ENCODE measurements at regions not wholly inside any gene's neighbourhood (a gene's known extent, or its start where the extent isn't known, plus 50 kb on each side); places are given as distances from the start of the nearest gene placed in this dataset.

GRCh38 chr6:4651831-4652467, 124.3 kb upstream of the CDYL start:
- no peak overlapping the region for H3K14ac ChIP-seq (ENCODE audit: low read length in 2 of 2)
- H4K8ac ChIP-seq (ENCODE audit: low read length): no peak overlapping the region
- no peak overlapping the region for H2BK5ac ChIP-seq (ENCODE audit: low read depth, low read length, poor library complexity, severe bottlenecking)
- DNase-seq: no peak
- no peak overlapping the region for H3K9ac ChIP-seq (ENCODE audit: low read length)
- no peak overlapping the region for H3K4me2 ChIP-seq (ENCODE audit: low read length, poor library complexity, severe bottlenecking)
- H2AFZ ChIP-seq (ENCODE audit: low read depth, low read length): no peak overlapping the region
- H3K79me1 ChIP-seq (replicated peaks; ENCODE audit: low read length, poor library complexity, severe bottlenecking): no peaks in the 10 kb centered on the region
- no peak overlapping the region for H3K27ac ChIP-seq (ENCODE audit: low read length, poor library complexity, severe bottlenecking)
- H2BK120ac ChIP-seq (ENCODE audit: low read depth, low read length): no peak overlapping the region
- H3K9me3 ChIP-seq (ENCODE audit: control insufficient read depth, low read length): peaks cover 11% of the 10 kb centered on the region
- H2AK5ac ChIP-seq (ENCODE audit: low read length, severe bottlenecking): no peak overlapping the region
- no peak overlapping the region for H4K91ac ChIP-seq (ENCODE audit: low read length)
- WGBS: no CpG with 5 or more reads among the region's 1 CpG
- no peak overlapping the region for H2BK15ac ChIP-seq (ENCODE audit: low read depth, poor library complexity, severe bottlenecking)
- no peak overlapping the region for H3K18ac ChIP-seq (ENCODE audit: low read depth in 1 of 2, low read length in 2 of 2)
- H3K23ac ChIP-seq (ENCODE audit: low read length in 2 of 2): no peak overlapping the region
- H3K27me3 ChIP-seq (ENCODE audit: control insufficient read depth in 1 of 2, insufficient read depth in 1 of 2, low read length in 2 of 2): no peaks in the 10 kb centered on the region
- no peak overlapping the region for H3K4ac ChIP-seq (ENCODE audit: low read depth in 1 of 2, low read length in 2 of 2)
- H2BK12ac ChIP-seq (ENCODE audit: low read length in 2 of 2): no peak overlapping the region
- H3K4me3 ChIP-seq (ENCODE audit: insufficient read depth in 1 of 2, low read depth in 1 of 2, low read length in 2 of 2): no peak overlapping the region
- H3K36me3 ChIP-seq (ENCODE audit: control insufficient read depth in 1 of 2, insufficient read depth in 2 of 2, low read depth in 1 of 2, low read length in 2 of 2): no peaks in the 10 kb centered on the region
- peaks cover 5% of the 10 kb centered on the region for H3K4me1 ChIP-seq (ENCODE audit: control insufficient read depth, insufficient read depth, low read depth, low read length)

GRCh38 chr6:4649728-4650127, 126.5 kb upstream of the CDYL start:
- Histone ChIP-seq H3K4ac (ENCODE audit: low read depth in 1 of 2, low read length in 2 of 2) (no peak overlapping the region), H3K36me3 (ENCODE audit: control insufficient read depth in 1 of 2, insufficient read depth in 2 of 2, low read depth in 1 of 2, low read length in 2 of 2) (no peaks in the 10 kb centered on the region), H3K27ac (ENCODE audit: low read length, poor library complexity, severe bottlenecking) (no peak overlapping the region), H2BK120ac (ENCODE audit: low read depth, low read length) (no peak overlapping the region), H3K9me3 (ENCODE audit: control insufficient read depth, low read length) (peaks cover 11% of the 10 kb centered on the region), H2AK5ac (ENCODE audit: low read length, severe bottlenecking) (no peak overlapping the region), H2BK5ac (ENCODE audit: low read depth, low read length, poor library complexity, severe bottlenecking) (no peak overlapping the region), H3K14ac (ENCODE audit: low read length in 2 of 2) (no peak overlapping the region), H2AFZ (ENCODE audit: low read depth, low read length) (no peak overlapping the region), H3K9ac (ENCODE audit: low read length) (no peak overlapping the region), H3K4me2 (ENCODE audit: low read length, poor library complexity, severe bottlenecking) (no peak overlapping the region), H3K27me3 (ENCODE audit: control insufficient read depth in 1 of 2, insufficient read depth in 1 of 2, low read length in 2 of 2) (no peaks in the 10 kb centered on the region), H3K79me1 (replicated peaks; ENCODE audit: low read length, poor library complexity, severe bottlenecking) (no peaks in the 10 kb centered on the region), H3K4me3 (ENCODE audit: insufficient read depth in 1 of 2, low read depth in 1 of 2, low read length in 2 of 2) (no peak overlapping the region), H3K18ac (ENCODE audit: low read depth in 1 of 2, low read length in 2 of 2) (no peak overlapping the region), H2BK12ac (ENCODE audit: low read length in 2 of 2) (no peak overlapping the region), H4K91ac (ENCODE audit: low read length) (no peak overlapping the region), H4K8ac (ENCODE audit: low read length) (no peak overlapping the region), H3K23ac (ENCODE audit: low read length in 2 of 2) (no peak overlapping the region), H2BK15ac (ENCODE audit: low read depth, poor library complexity, severe bottlenecking) (no peak overlapping the region), H3K4me1 (ENCODE audit: control insufficient read depth, insufficient read depth, low read depth, low read length) (peaks cover 5% of the 10 kb centered on the region)
- no CpG with 5 or more reads among the region's 3 CpGs for WGBS
- DNase-seq: peak; percentile 26

- DNase-seq: peak; percentile 84
- Histone ChIP-seq H3K18ac (ENCODE audit: low read depth in 1 of 2, low read length in 2 of 2) (peak overlapping the region; percentile 81 to 96), H3K23ac (ENCODE audit: low read length in 2 of 2) (no peak overlapping the region), H3K4me2 (ENCODE audit: low read length, poor library complexity, severe bottlenecking) (peak overlapping the region; percentile 83), H3K79me1 (replicated peaks; ENCODE audit: low read length, poor library complexity, severe bottlenecking) (no peaks in the 10 kb centered on the region), H3K4me3 (ENCODE audit: insufficient read depth in 1 of 2, low read depth in 1 of 2, low read length in 2 of 2) (peak overlapping the region; percentile 48 to 76), H2BK120ac (ENCODE audit: low read depth, low read length) (peak overlapping the region; percentile 11), H3K36me3 (ENCODE audit: control insufficient read depth in 1 of 2, insufficient read depth in 2 of 2, low read depth in 1 of 2, low read length in 2 of 2) (no peaks in the 10 kb centered on the region), H3K9me3 (ENCODE audit: control insufficient read depth, low read length) (peaks cover 11% of the 10 kb centered on the region), H3K4me1 (ENCODE audit: control insufficient read depth, insufficient read depth, low read depth, low read length) (peaks cover 5% of the 10 kb centered on the region), H3K27me3 (ENCODE audit: control insufficient read depth in 1 of 2, insufficient read depth in 1 of 2, low read length in 2 of 2) (no peaks in the 10 kb centered on the region), H2BK5ac (ENCODE audit: low read depth, low read length, poor library complexity, severe bottlenecking) (no peak overlapping the region), H2BK15ac (ENCODE audit: low read depth, poor library complexity, severe bottlenecking) (peak overlapping the region; percentile 98), H2BK12ac (ENCODE audit: low read length in 2 of 2) (peak overlapping the region; percentile 80 to 91), H3K14ac (ENCODE audit: low read length in 2 of 2) (peak overlapping the region in 1 of 2 experiments; percentile 23), H2AFZ (ENCODE audit: low read depth, low read length) (peak overlapping the region; percentile 87), H3K9ac (ENCODE audit: low read length) (peak overlapping the region; percentile 79), H4K8ac (ENCODE audit: low read length) (peak overlapping the region; percentile 95), H2AK5ac (ENCODE audit: low read length, severe bottlenecking) (no peak overlapping the region), H3K4ac (ENCODE audit: low read depth in 1 of 2, low read length in 2 of 2) (peak overlapping the region in 1 of 2 experiments; percentile 13), H4K91ac (ENCODE audit: low read length) (peak overlapping the region; percentile 89), H3K27ac (ENCODE audit: low read length, poor library complexity, severe bottlenecking) (no peak overlapping the region)
- 22% methylated on average over 21 of the region's 22 CpGs for WGBS
Observed at GRCh38 chr6:4647414-4648365, 128.5 kb upstream of the CDYL start.

- H4K8ac ChIP-seq (ENCODE audit: low read length): no peak overlapping the region
- H2BK15ac ChIP-seq (ENCODE audit: low read depth, poor library complexity, severe bottlenecking): no peak overlapping the region
- no peaks in the 10 kb centered on the region for H3K27me3 ChIP-seq (ENCODE audit: control insufficient read depth in 1 of 2, insufficient read depth in 1 of 2, low read length in 2 of 2)
- no peak overlapping the region for H3K4me3 ChIP-seq (ENCODE audit: insufficient read depth in 1 of 2, low read depth in 1 of 2, low read length in 2 of 2)
- no peak overlapping the region for H4K91ac ChIP-seq (ENCODE audit: low read length)
- H3K4me1 ChIP-seq (ENCODE audit: control insufficient read depth, insufficient read depth, low read depth, low read length): peaks cover 5% of the 10 kb centered on the region
- no peak overlapping the region for H2AK5ac ChIP-seq (ENCODE audit: low read length, severe bottlenecking)
- no peak for DNase-seq
- no peak overlapping the region for H3K4ac ChIP-seq (ENCODE audit: low read depth in 1 of 2, low read length in 2 of 2)
- H2BK12ac ChIP-seq (ENCODE audit: low read length in 2 of 2): peak overlapping the region in 1 of 2 experiments; percentile 6
- no peak overlapping the region for H2AFZ ChIP-seq (ENCODE audit: low read depth, low read length)
- no peak overlapping the region for H3K23ac ChIP-seq (ENCODE audit: low read length in 2 of 2)
- 54% methylated on average over 4 of the region's 5 CpGs for WGBS
- H3K27ac ChIP-seq (ENCODE audit: low read length, poor library complexity, severe bottlenecking): no peak overlapping the region
- no peak overlapping the region for H2BK120ac ChIP-seq (ENCODE audit: low read depth, low read length)
- no peaks in the 10 kb centered on the region for H3K9me3 ChIP-seq (ENCODE audit: control insufficient read depth, low read length)
- H3K36me3 ChIP-seq (ENCODE audit: control insufficient read depth in 1 of 2, insufficient read depth in 2 of 2, low read depth in 1 of 2, low read length in 2 of 2): no peaks in the 10 kb centered on the region
- H3K9ac ChIP-seq (ENCODE audit: low read length): no peak overlapping the region
- H3K14ac ChIP-seq (ENCODE audit: low read length in 2 of 2): no peak overlapping the region
- no peak overlapping the region for H3K18ac ChIP-seq (ENCODE audit: low read depth in 1 of 2, low read length in 2 of 2)
- no peaks in the 10 kb centered on the region for H3K79me1 ChIP-seq (replicated peaks; ENCODE audit: low read length, poor library complexity, severe bottlenecking)
- no peak overlapping the region for H2BK5ac ChIP-seq (ENCODE audit: low read depth, low read length, poor library complexity, severe bottlenecking)
- no peak overlapping the region for H3K4me2 ChIP-seq (ENCODE audit: low read length, poor library complexity, severe bottlenecking)
Observed at GRCh38 chr6:4645713-4646360, 130.4 kb upstream of the CDYL start.

Measured in mesenchymal stem cell (in vitro differentiated cells and primary cell).